ENCODE measurements at regions not wholly inside any gene's neighbourhood (a gene's known extent, or its start where the extent isn't known, plus 50 kb on each side); places are given as distances from the start of the nearest gene placed in this dataset.

DNA sequence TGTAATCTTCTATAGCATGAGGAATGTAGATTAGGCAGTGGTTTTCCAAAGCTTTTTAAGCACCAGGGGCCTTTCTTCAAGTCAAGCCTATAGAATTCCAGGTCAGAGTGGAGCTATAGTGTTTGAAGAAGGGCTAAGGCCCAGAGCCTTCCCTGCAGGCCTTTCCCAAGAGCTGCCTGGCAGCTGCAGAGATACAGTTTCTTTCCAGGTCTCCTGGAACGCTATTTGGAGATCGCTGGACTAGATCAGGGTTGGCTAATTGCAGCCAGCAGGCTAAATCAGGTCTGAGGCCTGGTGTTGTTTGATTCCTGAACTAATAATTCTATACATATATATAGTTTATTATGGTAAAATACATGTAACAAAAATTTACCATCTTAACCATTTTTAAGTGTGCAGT lies 319.0 kb upstream of the SPRED2 start:
- Histone ChIP-seq H3K9me3 (ENCODE audit: control insufficient read depth, insufficient read depth, low read depth, low read length) (no peaks in the 10 kb centered on the region), H3K27ac (ENCODE audit: extremely low read depth, low read depth, low read length) (no peak overlapping the region), H3K4me1 (ENCODE audit: control insufficient read depth, insufficient read depth, low read length) (no peaks in the 10 kb centered on the region), H3K4me3 (ENCODE audit: low read depth, low read length) (no peak overlapping the region), H3K36me3 (ENCODE audit: control insufficient read depth in 2 of 2, insufficient read depth in 1 of 2, low read length in 2 of 2) (no peaks in the 10 kb centered on the region)
- ChIA-PET POLR2A (no interaction called here), CTCF (interaction anchor here (0.6 to 0.7 kb wide), 2 partner anchors 21 to 160 kb away, joined by 3 read pairs; no protein-coding TSS in a partner anchor)
- TF ChIP-seq, protein P1, sequence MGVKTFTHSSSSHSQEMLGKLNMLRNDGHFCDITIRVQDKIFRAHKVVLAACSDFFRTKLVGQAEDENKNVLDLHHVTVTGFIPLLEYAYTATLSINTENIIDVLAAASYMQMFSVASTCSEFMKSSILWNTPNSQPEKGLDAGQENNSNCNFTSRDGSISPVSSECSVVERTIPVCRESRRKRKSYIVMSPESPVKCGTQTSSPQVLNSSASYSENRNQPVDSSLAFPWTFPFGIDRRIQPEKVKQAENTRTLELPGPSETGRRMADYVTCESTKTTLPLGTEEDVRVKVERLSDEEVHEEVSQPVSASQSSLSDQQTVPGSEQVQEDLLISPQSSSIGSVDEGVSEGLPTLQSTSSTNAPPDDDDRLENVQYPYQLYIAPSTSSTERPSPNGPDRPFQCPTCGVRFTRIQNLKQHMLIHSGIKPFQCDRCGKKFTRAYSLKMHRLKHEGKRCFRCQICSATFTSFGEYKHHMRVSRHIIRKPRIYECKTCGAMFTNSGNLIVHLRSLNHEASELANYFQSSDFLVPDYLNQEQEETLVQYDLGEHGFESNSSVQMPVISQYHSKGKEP (tag by site-specific recombination; IDR thresholded peaks at IDR 0.05), result no peak
- no peak for TF ChIP-seq ZBTB20 (tag by site-specific recombination; IDR thresholded peaks at IDR 0.05)
- TF ChIP-seq ZBTB7A (tag by site-specific recombination; IDR thresholded peaks at IDR 0.05; ENCODE audit: low read depth), result no peak
- TF ChIP-seq ZNF571 (tag by site-specific recombination; IDR thresholded peaks at IDR 0.05), result no peak
- TF ChIP-seq ZFP69B (tag by site-specific recombination; IDR thresholded peaks at IDR 0.05), result no peak
- TF ChIP-seq, protein P2, sequence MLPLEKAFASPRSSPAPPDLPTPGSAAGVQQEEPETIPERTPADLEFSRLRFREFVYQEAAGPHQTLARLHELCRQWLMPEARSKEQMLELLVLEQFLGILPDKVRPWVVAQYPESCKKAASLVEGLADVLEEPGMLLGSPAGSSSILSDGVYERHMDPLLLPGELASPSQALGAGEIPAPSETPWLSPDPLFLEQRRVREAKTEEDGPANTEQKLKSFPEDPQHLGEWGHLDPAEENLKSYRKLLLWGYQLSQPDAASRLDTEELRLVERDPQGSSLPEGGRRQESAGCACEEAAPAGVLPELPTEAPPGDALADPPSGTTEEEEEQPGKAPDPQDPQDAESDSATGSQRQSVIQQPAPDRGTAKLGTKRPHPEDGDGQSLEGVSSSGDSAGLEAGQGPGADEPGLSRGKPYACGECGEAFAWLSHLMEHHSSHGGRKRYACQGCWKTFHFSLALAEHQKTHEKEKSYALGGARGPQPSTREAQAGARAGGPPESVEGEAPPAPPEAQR (tag by site-specific recombination; IDR thresholded peaks at IDR 0.05), result no peak
- no peak for TF ChIP-seq ZNF514 (tag by site-specific recombination; IDR thresholded peaks at IDR 0.05)
- no peak for TF ChIP-seq SCRT1 (tag by site-specific recombination; IDR thresholded peaks at IDR 0.05; ENCODE audit: borderline replicate concordance)
- TF ChIP-seq ZNF223 (tag by site-specific recombination; IDR thresholded peaks at IDR 0.05), result no peak
- TF ChIP-seq ZNF10 (tag by site-specific recombination; IDR thresholded peaks at IDR 0.05), result no peak
- TF ChIP-seq, protein P3, sequence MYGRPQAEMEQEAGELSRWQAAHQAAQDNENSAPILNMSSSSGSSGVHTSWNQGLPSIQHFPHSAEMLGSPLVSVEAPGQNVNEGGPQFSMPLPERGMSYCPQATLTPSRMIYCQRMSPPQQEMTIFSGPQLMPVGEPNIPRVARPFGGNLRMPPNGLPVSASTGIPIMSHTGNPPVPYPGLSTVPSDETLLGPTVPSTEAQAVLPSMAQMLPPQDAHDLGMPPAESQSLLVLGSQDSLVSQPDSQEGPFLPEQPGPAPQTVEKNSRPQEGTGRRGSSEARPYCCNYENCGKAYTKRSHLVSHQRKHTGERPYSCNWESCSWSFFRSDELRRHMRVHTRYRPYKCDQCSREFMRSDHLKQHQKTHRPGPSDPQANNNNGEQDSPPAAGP (tag by site-specific recombination; IDR thresholded peaks at IDR 0.05), result no peak
- no peak for TF ChIP-seq ZNF19 (tag by site-specific recombination; IDR thresholded peaks at IDR 0.05; ENCODE audit: low read depth)
- no peak for TF ChIP-seq ZEB2 (tag by site-specific recombination; IDR thresholded peaks at IDR 0.05)
- TF ChIP-seq ZNF24 (tag by site-specific recombination; IDR thresholded peaks at IDR 0.05), result no peak
- no peak for TF ChIP-seq ZNF184 (tag by site-specific recombination; IDR thresholded peaks at IDR 0.05)
- TF ChIP-seq GLIS2 (tag by site-specific recombination; IDR thresholded peaks at IDR 0.05), result no peak
- no peak for TF ChIP-seq ZNF548 (tag by site-specific recombination; IDR thresholded peaks at IDR 0.05)
- TF ChIP-seq ZNF311 (tag by site-specific recombination; IDR thresholded peaks at IDR 0.05; ENCODE audit: borderline replicate concordance), result no peak
- TF ChIP-seq ZNF341 (tag by site-specific recombination; IDR thresholded peaks at IDR 0.05; ENCODE audit: low read depth), result no peak
- no peak for TF ChIP-seq ZIC2 (tag by site-specific recombination; IDR thresholded peaks at IDR 0.05)

DNA sequence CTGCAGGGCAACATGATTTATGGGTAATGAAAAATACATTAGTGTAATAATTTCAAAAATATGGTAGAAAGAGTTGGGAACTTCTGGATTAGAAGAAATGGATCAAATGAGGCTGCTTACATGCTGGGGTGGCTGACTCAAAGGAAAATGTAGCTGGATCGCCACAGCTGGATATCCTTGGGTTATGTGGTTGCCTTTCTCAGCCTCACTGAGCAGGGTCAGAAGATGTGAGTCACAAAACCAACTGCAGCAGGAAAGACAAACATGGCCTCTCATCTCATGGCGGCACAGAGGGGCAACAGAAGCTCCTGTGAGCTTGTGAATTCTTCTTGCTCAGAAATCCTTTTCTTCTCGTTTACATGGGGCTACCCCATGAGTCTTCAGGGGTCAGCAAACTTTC lies 317.1 kb upstream of the SPRED2 start:
- Histone ChIP-seq H3K4me1 (ENCODE audit: control insufficient read depth, insufficient read depth, low read length) (no peaks in the 10 kb centered on the region), H3K36me3 (ENCODE audit: control insufficient read depth in 2 of 2, insufficient read depth in 1 of 2, low read length in 2 of 2) (no peaks in the 10 kb centered on the region), H3K9me3 (ENCODE audit: control insufficient read depth, insufficient read depth, low read depth, low read length) (no peaks in the 10 kb centered on the region), H3K4me3 (ENCODE audit: low read depth, low read length) (no peak overlapping the region), H3K27ac (ENCODE audit: extremely low read depth, low read depth, low read length) (no peak overlapping the region)
- ChIA-PET POLR2A (no interaction called here), CTCF (interaction anchor here (0.6 to 1.3 kb wide), 2 partner anchors 83 to 656 kb away, joined by 3 to 4 read pairs; no protein-coding TSS in a partner anchor)
- TF ChIP-seq ZNF433 (tag by site-specific recombination; IDR thresholded peaks at IDR 0.05; ENCODE audit: low read depth) (no peak), ZNF184 (tag by site-specific recombination; IDR thresholded peaks at IDR 0.05) (no peak), ZFP41 (tag by site-specific recombination; IDR thresholded peaks at IDR 0.05; ENCODE audit: borderline replicate concordance) (no peak), RBAK (tag by site-specific recombination; IDR thresholded peaks at IDR 0.05) (no peak)
